Vagina (tissue), 2 donors: ENCODE measurements at regions not wholly inside any gene's neighbourhood (a gene's known extent, or its start where the extent isn't known, plus 50 kb on each side); places are given as distances from the start of the nearest gene placed in this dataset.

Experiments used
- DNase-seq, 2 donors: peaks; one replicate each; pipeline ENCODE4 v3.0.0-alpha.2; 2017; ENCODE audit errors: extremely low spot score in 2 of 2
- H3K27ac ChIP-seq: fragments of 200-600 bp; sonication (generic); one replicate; pipeline ENCODE4 v1.5.1; 2019
- H3K27me3 ChIP-seq: fragments of 200-600 bp; sonication (generic); one replicate; pipeline ENCODE4 v1.5.1; 2019
- H3K36me3 ChIP-seq, 2 donors: fragments of 200-600 bp; sonication (generic); one replicate each; pipeline ENCODE4 v1.5.1; 2017 to 2019
- H3K4me1 ChIP-seq: fragments of 200-600 bp; sonication (generic); one replicate; pipeline ENCODE4 v1.5.1; 2019
- H3K4me3 ChIP-seq, 2 donors: fragments of 200-600 bp; sonication (generic); 1 replicate in 1 of 2; 2 replicates in 1 of 2; pipeline ENCODE4 v1.5.1; 2016 to 2019
- H3K9me3 ChIP-seq: fragments of 200-600 bp; sonication (generic); one replicate; pipeline ENCODE4 v1.5.1; 2019
- POLR2A ChIP-seq, 2 donors: fragments of 450-650 bp; IDR thresholded peaks; one replicate each; pipeline ENCODE4 v1.6.1; 2017; ENCODE audit warnings: antibody characterized with exemption in 2 of 2, mild to moderate bottlenecking in 2 of 2, moderate library complexity in 2 of 2
- POLR2AphosphoS5 ChIP-seq, 2 donors: sonication (generic); formaldehyde crosslinking; IDR thresholded peaks; one replicate each; pipeline ENCODE4 v1.9.0; 2017; ENCODE audit warnings: antibody characterized with exemption in 2 of 2, mild to moderate bottlenecking in 2 of 2, low read depth in 1 of 2; ENCODE audit not compliant: insufficient read depth in 1 of 2
- intact Hi-C: fragments of 100-400 bp; cut with DNase I; formaldehyde crosslinking; loops from one replicate; pipeline ENCODE4 v1.15.1; 2023
- TF ChIP-seq, protein P1 (sequence below), 3 experiments: fragments of 450-650 bp in 2 of 3; fragments of 200-600 bp in 1 of 3; sonication (generic) in 1 of 3; IDR thresholded peaks; one replicate each; pipeline ENCODE4 v1.5.1; 2017 to 2019; ENCODE audit warnings: antibody characterized with exemption in 3 of 3, mild to moderate bottlenecking in 2 of 3, moderate library complexity in 2 of 3

DNA sequence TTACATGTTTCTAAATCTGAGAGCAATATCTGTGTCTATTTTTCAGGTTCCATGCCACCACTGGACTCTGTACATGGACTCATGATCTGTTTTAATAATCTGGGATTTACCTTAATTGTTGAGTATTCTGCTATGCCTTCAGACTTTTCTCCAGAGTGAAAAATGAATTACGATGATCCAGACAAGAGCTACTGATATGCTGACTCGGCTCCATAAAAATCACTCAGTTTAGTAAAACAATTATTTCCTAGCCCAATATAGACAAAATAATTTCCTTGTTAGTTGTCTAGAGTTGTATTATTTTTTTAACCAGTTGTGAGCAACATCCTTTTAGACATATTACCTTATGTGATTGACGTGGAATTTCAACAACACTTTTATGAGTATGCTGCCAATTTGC is 736.8 kb downstream of the RFPL4B start:
- H3K4me1 ChIP-seq = no peaks in the 10 kb centered on the region
- no peaks in the 10 kb centered on the region for H3K27me3 ChIP-seq
- DNase-seq = no peak
- no peak for TF ChIP-seq POLR2A (IDR thresholded peaks at IDR 0.05)
- TF ChIP-seq, protein P1, sequence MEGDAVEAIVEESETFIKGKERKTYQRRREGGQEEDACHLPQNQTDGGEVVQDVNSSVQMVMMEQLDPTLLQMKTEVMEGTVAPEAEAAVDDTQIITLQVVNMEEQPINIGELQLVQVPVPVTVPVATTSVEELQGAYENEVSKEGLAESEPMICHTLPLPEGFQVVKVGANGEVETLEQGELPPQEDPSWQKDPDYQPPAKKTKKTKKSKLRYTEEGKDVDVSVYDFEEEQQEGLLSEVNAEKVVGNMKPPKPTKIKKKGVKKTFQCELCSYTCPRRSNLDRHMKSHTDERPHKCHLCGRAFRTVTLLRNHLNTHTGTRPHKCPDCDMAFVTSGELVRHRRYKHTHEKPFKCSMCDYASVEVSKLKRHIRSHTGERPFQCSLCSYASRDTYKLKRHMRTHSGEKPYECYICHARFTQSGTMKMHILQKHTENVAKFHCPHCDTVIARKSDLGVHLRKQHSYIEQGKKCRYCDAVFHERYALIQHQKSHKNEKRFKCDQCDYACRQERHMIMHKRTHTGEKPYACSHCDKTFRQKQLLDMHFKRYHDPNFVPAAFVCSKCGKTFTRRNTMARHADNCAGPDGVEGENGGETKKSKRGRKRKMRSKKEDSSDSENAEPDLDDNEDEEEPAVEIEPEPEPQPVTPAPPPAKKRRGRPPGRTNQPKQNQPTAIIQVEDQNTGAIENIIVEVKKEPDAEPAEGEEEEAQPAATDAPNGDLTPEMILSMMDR (IDR thresholded peaks at IDR 0.05) = no peak
- no peak for TF ChIP-seq POLR2AphosphoS5 (IDR thresholded peaks at IDR 0.05; ENCODE audit: insufficient read depth in 1 of 2, low read depth in 1 of 2)
- H3K4me3 ChIP-seq = no peak overlapping the region
- H3K36me3 ChIP-seq = no peaks in the 10 kb centered on the region
- H3K27ac ChIP-seq = no peak overlapping the region
- intact Hi-C loops = no loop called here
- no peaks in the 10 kb centered on the region for H3K9me3 ChIP-seq

DNA sequence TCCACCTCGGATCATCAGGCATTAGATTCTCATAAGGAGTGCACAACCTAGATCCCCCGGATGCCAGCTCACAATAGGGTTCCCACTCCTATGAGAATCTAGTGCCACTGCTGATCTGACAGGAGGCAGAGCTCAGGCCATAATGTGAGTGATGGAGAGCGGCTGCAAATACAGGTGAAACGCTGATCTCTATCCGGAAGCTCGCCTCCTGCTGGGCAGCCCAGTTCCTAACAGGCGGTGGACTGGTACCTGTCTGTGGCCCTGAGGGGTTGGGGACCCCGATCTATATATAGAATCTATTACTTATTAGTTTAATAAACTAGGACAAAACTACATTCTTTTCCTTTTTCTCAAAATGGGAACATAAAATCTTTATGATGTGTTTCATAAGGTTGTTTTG is 741.9 kb downstream of the RFPL4B start:
- no peak for DNase-seq
- H3K27me3 ChIP-seq = no peaks in the 10 kb centered on the region
- no peak overlapping the region for H3K4me3 ChIP-seq
- H3K4me1 ChIP-seq = no peaks in the 10 kb centered on the region
- H3K9me3 ChIP-seq = no peaks in the 10 kb centered on the region
- no peaks in the 10 kb centered on the region for H3K36me3 ChIP-seq
- no peak overlapping the region for H3K27ac ChIP-seq
- intact Hi-C loops = no loop called here
- TF ChIP-seq, protein P1 (IDR thresholded peaks at IDR 0.05) = no peak
- no peak for TF ChIP-seq POLR2AphosphoS5 (IDR thresholded peaks at IDR 0.05; ENCODE audit: insufficient read depth in 1 of 2, low read depth in 1 of 2)
- no peak for TF ChIP-seq POLR2A (IDR thresholded peaks at IDR 0.05)

DNA sequence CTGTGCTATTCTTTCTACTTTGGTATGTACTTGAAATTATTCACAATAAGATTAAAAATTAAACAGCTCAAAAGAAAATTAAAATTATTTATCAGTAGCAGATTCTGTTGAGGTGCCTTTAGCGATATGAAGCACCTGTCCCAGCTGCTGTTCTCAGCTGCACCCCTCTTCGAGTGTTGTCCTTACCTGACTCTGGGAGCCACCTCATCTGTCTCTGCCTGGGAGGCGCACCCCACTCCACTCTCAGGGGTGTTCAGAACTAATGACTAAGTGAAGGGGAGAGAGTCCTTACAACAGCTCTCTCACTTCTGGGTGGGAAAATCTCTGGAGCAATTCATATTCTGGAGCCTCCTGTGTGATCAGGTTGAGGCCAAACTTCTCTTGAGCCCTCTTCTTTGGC is 745.7 kb downstream of the RFPL4B start:
- DNase-seq = no peak
- intact Hi-C loops = no loop called here
- Histone ChIP-seq H3K27me3 (no peaks in the 10 kb centered on the region), H3K36me3 (no peaks in the 10 kb centered on the region), H3K9me3 (no peaks in the 10 kb centered on the region), H3K4me3 (no peak overlapping the region), H3K4me1 (no peaks in the 10 kb centered on the region), H3K27ac (no peak overlapping the region)
- TF ChIP-seq, protein P1 (IDR thresholded peaks at IDR 0.05) = no peak
- TF ChIP-seq POLR2AphosphoS5 (IDR thresholded peaks at IDR 0.05; ENCODE audit: insufficient read depth in 1 of 2, low read depth in 1 of 2) = no peak
- TF ChIP-seq POLR2A (IDR thresholded peaks at IDR 0.05) = no peak

DNA sequence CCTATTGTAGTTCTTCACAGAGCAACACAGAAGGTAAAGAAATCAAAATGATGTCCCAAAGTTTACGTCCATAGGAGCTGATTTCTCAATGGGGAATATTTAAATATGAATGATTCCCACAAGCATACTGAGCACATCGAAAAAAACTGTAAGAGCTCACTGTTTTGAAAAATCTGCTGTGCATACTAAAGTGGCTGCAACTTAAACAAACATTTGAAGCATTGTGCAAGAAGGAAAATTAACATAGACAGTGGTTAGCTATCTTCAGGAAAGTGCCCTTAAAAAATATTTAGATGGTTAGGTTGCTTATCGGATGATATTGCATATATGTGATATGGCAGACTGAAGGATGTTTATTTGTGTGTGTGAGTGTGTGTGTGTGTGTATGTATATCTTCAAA is 747.6 kb downstream of the RFPL4B start:
- Histone ChIP-seq H3K4me3 (no peak overlapping the region), H3K4me1 (no peaks in the 10 kb centered on the region), H3K9me3 (no peaks in the 10 kb centered on the region), H3K27me3 (no peaks in the 10 kb centered on the region), H3K27ac (no peak overlapping the region), H3K36me3 (no peaks in the 10 kb centered on the region)
- intact Hi-C loops = no loop called here
- no peak for DNase-seq
- TF ChIP-seq, protein P1 (IDR thresholded peaks at IDR 0.05) = no peak
- TF ChIP-seq POLR2AphosphoS5 (IDR thresholded peaks at IDR 0.05; ENCODE audit: insufficient read depth in 1 of 2, low read depth in 1 of 2) (no peak), POLR2A (IDR thresholded peaks at IDR 0.05) (no peak)

DNA sequence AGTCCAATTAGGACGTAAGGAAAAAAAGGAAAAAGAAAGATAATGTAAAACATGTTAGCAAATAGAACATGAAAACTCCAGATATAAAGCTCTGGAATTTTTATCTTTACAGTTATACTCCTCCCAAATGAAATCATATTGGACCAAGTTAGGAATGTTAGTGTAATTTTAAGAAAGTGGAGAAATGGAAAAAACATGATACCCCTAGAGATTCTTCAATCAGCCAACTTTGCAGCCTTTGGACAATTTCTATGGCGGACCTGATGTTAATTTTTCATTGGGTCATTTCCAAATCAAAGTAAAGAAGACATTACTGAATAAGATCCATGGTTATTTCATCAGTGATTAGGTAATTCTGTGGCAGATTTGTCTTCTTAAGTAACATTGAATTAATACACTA is 748.7 kb downstream of the RFPL4B start:
- intact Hi-C loops = no loop called here
- DNase-seq = no peak
- Histone ChIP-seq H3K9me3 (no peaks in the 10 kb centered on the region), H3K4me1 (no peaks in the 10 kb centered on the region), H3K36me3 (no peaks in the 10 kb centered on the region), H3K27me3 (no peaks in the 10 kb centered on the region), H3K27ac (no peak overlapping the region), H3K4me3 (no peak overlapping the region)
- TF ChIP-seq, protein P1 (IDR thresholded peaks at IDR 0.05) = no peak
